SK-N-SH treated with all-trans-retinoic acid at 6 μM for 48 hours (cell line): ENCODE measurements at regions not wholly inside any gene's neighbourhood (a gene's known extent, or its start where the extent isn't known, plus 50 kb on each side); places are given as distances from the start of the nearest gene placed in this dataset.

ENCODE experiments used
- ATAC-seq: fragments of 200-7000 bp; cut with Tn5 transposase; 3 replicates; pipeline ENCODE4 v1.9.1; 2020; ENCODE audit warnings: mild to moderate bottlenecking, moderate library complexity
- ARNTL ChIP-seq: fragments of 450-650 bp; formaldehyde crosslinking; IDR thresholded peaks from 2 replicates; pipeline ENCODE4 v1.5.0; 2020; ENCODE audit warnings: low read depth, mild to moderate bottlenecking, moderate library complexity, borderline replicate concordance
- BACH2 ChIP-seq: fragments of 250-450 bp; sonication (Bioruptor Pico); IDR thresholded peaks from 2 replicates; pipeline ENCODE4 v1.9.0; 2021; ENCODE audit warnings: mild to moderate bottlenecking, borderline replicate concordance
- CREB5 ChIP-seq: fragments of 250-450 bp; sonication (Bioruptor Pico); IDR thresholded peaks from 2 replicates; pipeline ENCODE4 v1.5.1; 2020; ENCODE audit warnings: low read depth, mild to moderate bottlenecking, moderate library complexity
- CSRNP3 ChIP-seq: fragments of 250-450 bp; sonication (Bioruptor Pico); IDR thresholded peaks from 2 replicates; pipeline ENCODE4 v1.5.1; 2021; ENCODE audit warnings: mild to moderate bottlenecking, moderate library complexity
- ESRRG ChIP-seq: fragments of 250-450 bp; sonication (Bioruptor Pico); IDR thresholded peaks from 2 replicates; pipeline ENCODE4 v1.6.1; 2021; ENCODE audit warnings: mild to moderate bottlenecking
- GLIS3 ChIP-seq: fragments of 250-450 bp; sonication (Bioruptor Pico); IDR thresholded peaks from 2 replicates; pipeline ENCODE4 v1.5.0; 2020; ENCODE audit warnings: mild to moderate bottlenecking, moderate library complexity
- ISL1 ChIP-seq: fragments of 250-450 bp; sonication (Bioruptor Pico); IDR thresholded peaks from 2 replicates; pipeline ENCODE4 v2.1.2; 2022; ENCODE audit warnings: mild to moderate bottlenecking, moderate library complexity
- OSR1 ChIP-seq: fragments of 250-450 bp; sonication (Bioruptor Pico); IDR thresholded peaks from 2 replicates; pipeline ENCODE4 v1.8.0; 2022; ENCODE audit warnings: moderate library complexity, mild to moderate bottlenecking, inconsistent platforms
- PATZ1 ChIP-seq: fragments of 250-450 bp; sonication (Bioruptor Pico); IDR thresholded peaks from 2 replicates; pipeline ENCODE4 v1.8.0; 2020; ENCODE audit warnings: mild to moderate bottlenecking, moderate library complexity, borderline replicate concordance
- POU6F1 ChIP-seq: fragments of 250-450 bp; sonication (Bioruptor Pico); IDR thresholded peaks from 2 replicates; pipeline ENCODE4 v1.8.0; 2021; ENCODE audit warnings: low read depth, mild to moderate bottlenecking, moderate library complexity, borderline replicate concordance
- PPARA ChIP-seq: fragments of 250-450 bp; sonication (Bioruptor Pico); IDR thresholded peaks from 2 replicates; pipeline ENCODE4 v1.5.0; 2020; ENCODE audit warnings: mild to moderate bottlenecking, borderline replicate concordance
- RARB ChIP-seq: fragments of 250-450 bp; sonication (Bioruptor Pico); IDR thresholded peaks from 2 replicates; pipeline ENCODE4 v1.8.0; 2021; ENCODE audit warnings: mild to moderate bottlenecking, moderate library complexity
- TCF4 ChIP-seq: fragments of 250-450 bp; sonication (Bioruptor Pico); IDR thresholded peaks from 2 replicates; pipeline ENCODE4 v1.8.0; 2021; ENCODE audit warnings: mild to moderate bottlenecking, moderate library complexity, borderline replicate concordance
- TOX ChIP-seq: fragments of 250-450 bp; sonication (Bioruptor Pico); IDR thresholded peaks from 2 replicates; pipeline ENCODE4 v1.8.0; 2021; ENCODE audit warnings: mild to moderate bottlenecking, moderate library complexity, borderline replicate concordance
- TSHZ2 ChIP-seq: fragments of 250-450 bp; sonication (Bioruptor Pico); IDR thresholded peaks from 2 replicates; pipeline ENCODE4 v1.5.0; 2020; ENCODE audit warnings: mild to moderate bottlenecking, moderate library complexity
- ZC3H10 ChIP-seq: fragments of 250-450 bp; sonication (Bioruptor Pico); IDR thresholded peaks from 2 replicates; pipeline ENCODE4 v1.5.1; 2021; ENCODE audit warnings: mild to moderate bottlenecking, moderate library complexity
- ZFP3 ChIP-seq: fragments of 250-450 bp; sonication (Bioruptor Pico); IDR thresholded peaks from 2 replicates; pipeline ENCODE4 v1.5.0; 2020; ENCODE audit warnings: mild to moderate bottlenecking, moderate library complexity
- ZFP30 ChIP-seq: fragments of 450-650 bp; formaldehyde crosslinking; IDR thresholded peaks from 2 replicates; pipeline ENCODE4 v1.5.0; 2022; ENCODE audit warnings: mild to moderate bottlenecking, moderate library complexity
- ZNF565 ChIP-seq: fragments of 450-650 bp; formaldehyde crosslinking; conservative IDR thresholded peaks from 2 replicates; pipeline ENCODE4 v1.5.0; 2020; ENCODE audit warnings: low read depth, mild to moderate bottlenecking, moderate library complexity
- ZNF70 ChIP-seq: fragments of 450-650 bp; formaldehyde crosslinking; IDR thresholded peaks from 2 replicates; pipeline ENCODE4 v1.5.0; 2020; ENCODE audit warnings: mild to moderate bottlenecking, moderate library complexity
- ZNF8 ChIP-seq: fragments of 450-650 bp; formaldehyde crosslinking; IDR thresholded peaks from 2 replicates; pipeline ENCODE4 v1.5.0; 2020; ENCODE audit warnings: mild to moderate bottlenecking, moderate library complexity

GRCh38 chr11:38648604-38649003 lies 2050.6 kb upstream of the RAG2 start:
- TF ChIP-seq ZC3H10 (CRISPR knock-in tag) (no peak), ZNF70 (no peak), TOX (CRISPR knock-in tag) (no peak), POU6F1 (CRISPR knock-in tag) (no peak), GLIS3 (CRISPR knock-in tag) (no peak), ZNF8 (CRISPR knock-in tag) (no peak), ZNF565 (CRISPR knock-in tag) (no peak), CREB5 (CRISPR knock-in tag) (no peak), OSR1 (no peak), ISL1 (no peak), TSHZ2 (no peak), TCF4 (CRISPR knock-in tag) (no peak), PPARA (CRISPR knock-in tag) (no peak), RARB (CRISPR knock-in tag) (no peak), PATZ1 (no peak), ESRRG (CRISPR knock-in tag) (no peak), BACH2 (no peak), ZFP3 (CRISPR knock-in tag) (no peak), ARNTL (CRISPR knock-in tag) (no peak)
- ATAC-seq: no peak

- no peak for ATAC-seq
- TF ChIP-seq ZNF70: no peak
- TF ChIP-seq ZC3H10 (CRISPR knock-in tag): no peak
- TF ChIP-seq ZFP3 (CRISPR knock-in tag): no peak
- no peak for TF ChIP-seq TSHZ2
- no peak for TF ChIP-seq ZFP30 (CRISPR knock-in tag)
- TF ChIP-seq CREB5 (CRISPR knock-in tag): no peak
- no peak for TF ChIP-seq PPARA (CRISPR knock-in tag)
- TF ChIP-seq ISL1: no peak
- TF ChIP-seq RARB (CRISPR knock-in tag): no peak
- no peak for TF ChIP-seq TOX (CRISPR knock-in tag)
- TF ChIP-seq OSR1: no peak
- TF ChIP-seq ESRRG (CRISPR knock-in tag): no peak
- no peak for TF ChIP-seq ARNTL (CRISPR knock-in tag)
- no peak for TF ChIP-seq BACH2
- TF ChIP-seq GLIS3 (CRISPR knock-in tag): no peak
- no peak for TF ChIP-seq POU6F1 (CRISPR knock-in tag)
- no peak for TF ChIP-seq CSRNP3 (CRISPR knock-in tag)
- no peak for TF ChIP-seq PATZ1
Measured at GRCh38 chr11:38646382-38646781, 2048.3 kb upstream of the RAG2 start.
